PC-9 (cell line): ENCODE measurements at regions not wholly inside any gene's neighbourhood (a gene's known extent, or its start where the extent isn't known, plus 50 kb on each side); places are given as distances from the start of the nearest gene placed in this dataset.

Source experiments
- EZH2 ChIP-seq: fragments of 200-600 bp; sonication (generic); IDR thresholded peaks from 2 replicates; pipeline ENCODE4 v1.8.0; 2017; ENCODE audit warnings: antibody characterized with exemption, low read depth
- TF ChIP-seq, protein P1 (sequence below): fragments of 200-600 bp; sonication (generic); conservative IDR thresholded peaks from 2 replicates; pipeline ENCODE4 v1.6.1; 2017; ENCODE audit warnings: mixed run types, antibody characterized with exemption, mild to moderate bottlenecking, moderate library complexity

DNA sequence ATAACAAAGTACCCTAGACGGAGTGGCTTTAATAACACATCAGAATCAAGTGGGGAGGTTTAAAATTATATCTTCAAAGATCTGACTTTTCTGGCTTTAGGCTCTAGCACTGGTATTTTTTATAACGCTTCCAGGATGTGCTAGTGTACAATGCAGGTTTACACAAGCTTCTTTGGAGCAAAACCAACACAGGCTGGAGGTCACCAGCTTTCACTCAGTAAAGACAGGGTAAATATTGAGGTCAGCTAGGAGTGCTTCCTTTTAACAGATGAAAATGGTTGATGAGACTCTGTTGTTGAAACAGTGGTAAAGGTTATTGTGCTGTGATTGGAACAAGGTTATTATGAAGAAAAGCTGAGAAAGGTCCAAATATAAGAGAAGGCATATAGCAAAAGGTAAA is 414.2 kb downstream of the TAF11L14 start:
- TF ChIP-seq, protein P1, sequence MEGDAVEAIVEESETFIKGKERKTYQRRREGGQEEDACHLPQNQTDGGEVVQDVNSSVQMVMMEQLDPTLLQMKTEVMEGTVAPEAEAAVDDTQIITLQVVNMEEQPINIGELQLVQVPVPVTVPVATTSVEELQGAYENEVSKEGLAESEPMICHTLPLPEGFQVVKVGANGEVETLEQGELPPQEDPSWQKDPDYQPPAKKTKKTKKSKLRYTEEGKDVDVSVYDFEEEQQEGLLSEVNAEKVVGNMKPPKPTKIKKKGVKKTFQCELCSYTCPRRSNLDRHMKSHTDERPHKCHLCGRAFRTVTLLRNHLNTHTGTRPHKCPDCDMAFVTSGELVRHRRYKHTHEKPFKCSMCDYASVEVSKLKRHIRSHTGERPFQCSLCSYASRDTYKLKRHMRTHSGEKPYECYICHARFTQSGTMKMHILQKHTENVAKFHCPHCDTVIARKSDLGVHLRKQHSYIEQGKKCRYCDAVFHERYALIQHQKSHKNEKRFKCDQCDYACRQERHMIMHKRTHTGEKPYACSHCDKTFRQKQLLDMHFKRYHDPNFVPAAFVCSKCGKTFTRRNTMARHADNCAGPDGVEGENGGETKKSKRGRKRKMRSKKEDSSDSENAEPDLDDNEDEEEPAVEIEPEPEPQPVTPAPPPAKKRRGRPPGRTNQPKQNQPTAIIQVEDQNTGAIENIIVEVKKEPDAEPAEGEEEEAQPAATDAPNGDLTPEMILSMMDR = no peak
- no peak for TF ChIP-seq EZH2
